ENCODE measurements at regions not wholly inside any gene's neighbourhood (a gene's known extent, or its start where the extent isn't known, plus 50 kb on each side); places are given as distances from the start of the nearest gene placed in this dataset.

DNA sequence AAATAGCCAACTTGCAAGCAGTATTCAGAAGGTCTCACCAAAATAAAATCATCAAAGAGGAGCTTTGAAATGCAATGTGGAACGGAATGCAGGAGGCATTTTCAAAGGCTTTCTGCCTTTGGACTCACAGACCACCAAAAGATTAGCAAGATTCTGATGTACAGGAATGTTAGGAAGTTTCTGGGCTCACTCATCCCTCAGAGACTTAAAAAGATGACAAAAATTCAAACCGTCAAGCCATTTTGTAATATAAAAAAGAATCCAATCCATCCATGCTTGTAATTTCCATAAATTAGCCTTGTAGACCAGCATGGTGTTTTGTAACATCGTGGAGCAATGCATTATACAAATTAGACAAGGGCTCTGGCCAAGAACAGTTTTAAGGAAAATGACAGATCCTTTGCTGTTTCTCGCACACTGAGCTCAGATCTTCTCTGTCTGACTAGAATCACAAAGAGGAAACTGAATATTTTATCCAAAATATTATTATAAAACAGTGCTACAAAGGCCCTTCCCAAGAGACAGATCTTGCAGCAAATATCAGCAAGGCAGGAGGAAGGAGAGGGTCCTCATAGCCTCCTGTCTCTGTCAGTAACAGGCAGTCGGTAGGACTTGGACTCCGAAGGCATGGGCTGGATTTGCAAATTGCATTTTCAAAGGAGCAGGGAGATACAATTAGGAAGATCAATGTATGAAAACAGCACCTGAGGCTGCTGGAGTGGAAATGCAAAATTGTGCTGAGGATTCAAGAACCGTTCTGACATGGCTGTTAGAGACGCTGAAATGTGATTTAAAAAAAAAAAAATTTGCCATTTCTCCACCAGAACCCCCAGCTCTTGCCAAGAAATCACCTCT lies 57.4 kb upstream of the NRP1 start:
- H3K4me3 ChIP-seq, result no peak overlapping the region
- peaks cover 3% of the 10 kb centered on the region for H3K9me3 ChIP-seq
- no peaks in the 10 kb centered on the region for H3K4me1 ChIP-seq (ENCODE audit: low read depth)
- intact Hi-C loops (cut with DNase I, micrococcal nuclease), result no loop called here
- no peaks in the 10 kb centered on the region for H3K36me3 ChIP-seq (ENCODE audit: low read depth)
- ATAC-seq (no peak), DNase-seq (no peak)
- TF ChIP-seq, protein P1, sequence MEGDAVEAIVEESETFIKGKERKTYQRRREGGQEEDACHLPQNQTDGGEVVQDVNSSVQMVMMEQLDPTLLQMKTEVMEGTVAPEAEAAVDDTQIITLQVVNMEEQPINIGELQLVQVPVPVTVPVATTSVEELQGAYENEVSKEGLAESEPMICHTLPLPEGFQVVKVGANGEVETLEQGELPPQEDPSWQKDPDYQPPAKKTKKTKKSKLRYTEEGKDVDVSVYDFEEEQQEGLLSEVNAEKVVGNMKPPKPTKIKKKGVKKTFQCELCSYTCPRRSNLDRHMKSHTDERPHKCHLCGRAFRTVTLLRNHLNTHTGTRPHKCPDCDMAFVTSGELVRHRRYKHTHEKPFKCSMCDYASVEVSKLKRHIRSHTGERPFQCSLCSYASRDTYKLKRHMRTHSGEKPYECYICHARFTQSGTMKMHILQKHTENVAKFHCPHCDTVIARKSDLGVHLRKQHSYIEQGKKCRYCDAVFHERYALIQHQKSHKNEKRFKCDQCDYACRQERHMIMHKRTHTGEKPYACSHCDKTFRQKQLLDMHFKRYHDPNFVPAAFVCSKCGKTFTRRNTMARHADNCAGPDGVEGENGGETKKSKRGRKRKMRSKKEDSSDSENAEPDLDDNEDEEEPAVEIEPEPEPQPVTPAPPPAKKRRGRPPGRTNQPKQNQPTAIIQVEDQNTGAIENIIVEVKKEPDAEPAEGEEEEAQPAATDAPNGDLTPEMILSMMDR (IDR thresholded peaks at IDR 0.05), result no peak

DNA sequence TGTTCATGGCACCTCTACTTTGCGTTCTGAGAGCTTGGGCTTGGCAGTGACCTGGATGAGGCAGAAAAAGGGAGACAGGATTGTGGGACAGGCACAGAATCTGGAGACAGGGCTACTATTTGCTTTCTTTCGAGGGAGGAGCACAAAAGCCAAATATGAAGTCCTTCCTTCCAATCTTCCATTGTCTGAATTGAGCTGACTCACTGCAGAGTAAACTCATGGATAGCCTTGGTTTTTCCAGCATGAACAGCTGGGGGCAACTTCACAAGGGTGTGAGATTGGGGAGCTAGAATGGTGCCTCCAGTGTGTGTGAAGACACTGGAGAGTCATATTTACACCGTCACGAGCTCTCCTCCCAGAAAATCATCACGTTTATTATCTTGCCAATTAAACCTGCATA lies 55.6 kb upstream of the NRP1 start:
- TF ChIP-seq, protein P1 (IDR thresholded peaks at IDR 0.05), result no peak
- DNase-seq (no peak), ATAC-seq (no peak)
- intact Hi-C loops (cut with DNase I, micrococcal nuclease), result no loop called here
- no peaks in the 10 kb centered on the region for H3K9me3 ChIP-seq
- no peak overlapping the region for H3K4me3 ChIP-seq
- H3K36me3 ChIP-seq (ENCODE audit: low read depth), result no peaks in the 10 kb centered on the region
- H3K4me1 ChIP-seq (ENCODE audit: low read depth), result no peaks in the 10 kb centered on the region

DNA sequence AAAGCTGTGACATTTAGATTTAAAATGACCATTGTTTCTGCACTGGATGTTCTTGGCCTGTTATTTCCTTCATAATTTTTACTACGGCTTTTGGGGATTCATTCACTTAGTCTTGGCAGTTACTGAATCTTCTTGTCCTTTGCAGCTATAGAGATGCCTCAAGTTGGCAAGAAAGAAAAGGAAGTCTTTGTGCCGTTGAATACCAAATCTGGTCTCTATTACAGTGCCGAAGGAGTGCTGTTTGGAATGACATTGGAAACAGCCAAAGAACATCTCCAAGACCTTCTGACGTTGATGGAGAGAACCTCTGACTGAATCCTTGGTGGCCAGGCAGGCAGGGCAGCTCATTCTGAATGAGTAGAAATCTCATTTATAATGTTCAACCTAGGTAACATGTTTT lies 54.3 kb upstream of the NRP1 start:
- Histone ChIP-seq H3K9me3 (no peaks in the 10 kb centered on the region), H3K36me3 (ENCODE audit: low read depth) (no peaks in the 10 kb centered on the region), H3K4me1 (ENCODE audit: low read depth) (no peaks in the 10 kb centered on the region), H3K4me3 (no peak overlapping the region)
- intact Hi-C loops (cut with DNase I, micrococcal nuclease), result no loop called here
- TF ChIP-seq, protein P1 (IDR thresholded peaks at IDR 0.05), result no peak
- ATAC-seq (no peak), DNase-seq (no peak)

DNA sequence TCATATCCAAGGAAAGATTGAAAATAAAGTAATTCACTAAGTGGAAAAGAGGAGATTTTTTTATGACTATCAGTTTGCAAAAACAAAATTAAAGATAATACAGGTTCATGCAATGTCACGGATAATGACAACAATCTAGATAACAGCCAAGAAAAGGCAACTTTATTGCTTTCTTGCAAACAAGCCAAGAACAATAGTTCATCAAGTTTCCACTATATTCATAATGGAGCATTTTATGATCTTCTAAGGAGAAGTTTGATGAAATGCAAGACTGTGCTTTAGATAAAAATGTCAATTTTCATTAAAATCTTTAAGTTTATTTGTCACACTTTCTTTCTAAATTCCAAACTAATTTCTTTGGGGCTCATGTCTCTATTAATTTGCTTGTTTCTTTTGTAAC lies 53.9 kb upstream of the NRP1 start:
- intact Hi-C loops (cut with DNase I, micrococcal nuclease), result no loop called here
- DNase-seq (no peak), ATAC-seq (no peak)
- Histone ChIP-seq H3K36me3 (ENCODE audit: low read depth) (no peaks in the 10 kb centered on the region), H3K4me1 (ENCODE audit: low read depth) (no peaks in the 10 kb centered on the region), H3K4me3 (no peak overlapping the region), H3K9me3 (no peaks in the 10 kb centered on the region)
- TF ChIP-seq, protein P1 (IDR thresholded peaks at IDR 0.05), result no peak

DNA sequence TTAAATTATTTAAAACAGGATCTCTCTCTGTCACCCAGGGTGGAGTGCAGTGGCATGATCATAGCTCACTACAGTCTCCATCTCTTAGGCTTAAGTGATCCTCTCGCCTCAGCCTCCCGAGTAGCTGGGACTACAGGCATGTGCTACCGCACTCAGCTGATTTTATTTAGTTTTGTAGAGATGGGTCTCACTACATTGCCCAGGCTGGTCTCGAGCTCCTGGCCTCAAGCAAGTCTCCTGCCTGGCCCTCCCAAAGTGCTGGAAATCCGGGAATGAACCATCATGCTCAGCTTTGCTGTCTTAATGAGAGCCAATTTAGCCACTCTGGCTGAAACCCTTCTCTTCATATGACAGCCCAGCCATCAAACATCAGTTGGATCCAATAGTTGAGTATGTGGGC lies 53.3 kb upstream of the NRP1 start:
- Histone ChIP-seq H3K4me3 (no peak overlapping the region), H3K9me3 (no peaks in the 10 kb centered on the region), H3K36me3 (ENCODE audit: low read depth) (no peaks in the 10 kb centered on the region), H3K4me1 (ENCODE audit: low read depth) (no peaks in the 10 kb centered on the region)
- TF ChIP-seq, protein P1 (IDR thresholded peaks at IDR 0.05), result no peak
- intact Hi-C loops (cut with DNase I, micrococcal nuclease), result no loop called here
- DNase-seq (no peak), ATAC-seq (no peak)

Measured in mucosa of descending colon (tissue), 3 donors.